Breast epithelium (tissue), 3 donors: ENCODE measurements at regions not wholly inside any gene's neighbourhood (a gene's known extent, or its start where the extent isn't known, plus 50 kb on each side); places are given as distances from the start of the nearest gene placed in this dataset.

Experiments used
- POLR2A ChIP-seq: fragments of 450-650 bp; IDR thresholded peaks from one replicate; pipeline ENCODE4 v1.6.1; 2016; ENCODE audit warnings: antibody characterized with exemption, mild to moderate bottlenecking, moderate library complexity
- POLR2AphosphoS5 ChIP-seq, 3 donors: sonication (generic); formaldehyde crosslinking; IDR thresholded peaks; one replicate each; pipeline ENCODE4 v1.6.1; 2017; ENCODE audit warnings: antibody characterized with exemption in 3 of 3
- TF ChIP-seq, protein P1 (sequence below), 3 donors: fragments of 450-650 bp; IDR thresholded peaks; one replicate each; pipeline ENCODE4 v1.5.1; 2016 to 2017; ENCODE audit warnings: antibody characterized with exemption in 3 of 3, mild to moderate bottlenecking in 3 of 3, moderate library complexity in 3 of 3

DNA sequence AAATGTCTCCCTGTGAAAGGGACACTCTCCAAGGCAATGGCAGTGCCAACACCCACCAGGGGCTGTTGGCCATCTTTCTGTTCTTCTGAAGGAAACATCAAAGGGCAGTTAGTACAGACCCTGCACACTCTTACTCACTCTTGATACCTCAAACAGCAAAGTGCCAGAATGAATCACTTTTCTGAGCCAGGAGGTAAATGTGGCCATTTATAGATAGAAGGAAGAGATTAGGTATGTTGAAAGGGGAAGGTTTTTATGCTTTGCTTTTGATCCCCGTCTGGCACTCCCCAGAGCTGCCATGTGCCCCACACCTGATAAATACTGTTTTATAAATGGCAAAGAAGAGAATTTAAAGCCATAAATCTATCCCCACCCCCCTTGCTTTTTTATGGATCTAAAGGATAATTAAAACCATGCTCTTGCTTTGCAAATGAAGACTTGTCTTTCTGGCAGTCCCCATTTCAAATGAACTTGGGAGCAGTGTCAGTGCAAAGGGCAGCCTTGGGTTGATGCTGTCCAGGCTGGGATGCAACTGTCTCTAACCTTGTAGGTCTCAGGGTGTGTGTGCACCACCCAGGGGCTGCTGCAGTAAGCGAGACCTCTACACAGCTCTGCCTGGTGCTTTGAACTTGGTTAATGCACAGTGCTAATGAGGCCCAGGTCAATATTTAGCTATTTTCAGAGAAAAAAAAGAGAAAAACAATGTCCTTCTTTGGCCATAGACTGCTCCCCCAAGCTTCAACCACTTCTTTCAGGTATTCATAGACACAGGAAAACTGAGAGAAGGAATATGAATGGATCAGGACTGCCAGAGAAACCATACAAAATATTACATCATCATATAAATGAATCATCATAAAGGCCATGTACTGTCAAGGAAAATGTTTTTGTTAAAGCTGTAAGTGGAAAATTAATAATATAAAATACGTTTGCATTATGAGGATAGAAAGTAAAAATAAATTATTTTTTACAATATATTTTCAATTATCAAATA, 207.5 kb downstream of the ETS1 start:
- TF ChIP-seq, protein P1, sequence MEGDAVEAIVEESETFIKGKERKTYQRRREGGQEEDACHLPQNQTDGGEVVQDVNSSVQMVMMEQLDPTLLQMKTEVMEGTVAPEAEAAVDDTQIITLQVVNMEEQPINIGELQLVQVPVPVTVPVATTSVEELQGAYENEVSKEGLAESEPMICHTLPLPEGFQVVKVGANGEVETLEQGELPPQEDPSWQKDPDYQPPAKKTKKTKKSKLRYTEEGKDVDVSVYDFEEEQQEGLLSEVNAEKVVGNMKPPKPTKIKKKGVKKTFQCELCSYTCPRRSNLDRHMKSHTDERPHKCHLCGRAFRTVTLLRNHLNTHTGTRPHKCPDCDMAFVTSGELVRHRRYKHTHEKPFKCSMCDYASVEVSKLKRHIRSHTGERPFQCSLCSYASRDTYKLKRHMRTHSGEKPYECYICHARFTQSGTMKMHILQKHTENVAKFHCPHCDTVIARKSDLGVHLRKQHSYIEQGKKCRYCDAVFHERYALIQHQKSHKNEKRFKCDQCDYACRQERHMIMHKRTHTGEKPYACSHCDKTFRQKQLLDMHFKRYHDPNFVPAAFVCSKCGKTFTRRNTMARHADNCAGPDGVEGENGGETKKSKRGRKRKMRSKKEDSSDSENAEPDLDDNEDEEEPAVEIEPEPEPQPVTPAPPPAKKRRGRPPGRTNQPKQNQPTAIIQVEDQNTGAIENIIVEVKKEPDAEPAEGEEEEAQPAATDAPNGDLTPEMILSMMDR (IDR thresholded peaks at IDR 0.05) = no peak
- no peak for TF ChIP-seq POLR2AphosphoS5 (IDR thresholded peaks at IDR 0.05)
- no peak for TF ChIP-seq POLR2A
